Right lobe of liver (tissue), 6 donors: ENCODE measurements at regions not wholly inside any gene's neighbourhood (a gene's known extent, or its start where the extent isn't known, plus 50 kb on each side); places are given as distances from the start of the nearest gene placed in this dataset.

Source experiments
- ATAC-seq, 4 donors: fragments of 200-7000 bp; cut with Tn5 transposase; one replicate each; pipeline ENCODE4 v1.9.1; 2020; ENCODE audit warnings: mild to moderate bottlenecking in 4 of 4, moderate library complexity in 4 of 4
- DNase-seq, 3 donors: peaks; one replicate each; pipeline ENCODE4 v3.0.0-alpha.2; 2020
- H3K27ac ChIP-seq, 3 donors: fragments of 200-600 bp; one replicate each; pipeline ENCODE4 v1.8.0; 2022
- H3K27me3 ChIP-seq, 2 donors: fragments of 200-600 bp; one replicate each; pipeline ENCODE4 v1.8.0; 2022
- H3K36me3 ChIP-seq, 4 donors: fragments of 200-600 bp; sonication (generic) in 1 of 4; one replicate each; pipeline versions ENCODE4 v1.5.1 to v1.8.0; 2017 to 2022; ENCODE audit warnings: control low read depth in 1 of 4
- H3K4me1 ChIP-seq, 4 donors: fragments of 200-600 bp; sonication (generic) in 1 of 4; one replicate each; pipeline versions ENCODE4 v1.5.1 to v1.8.0; 2017 to 2022; ENCODE audit warnings: control low read depth in 1 of 4
- H3K4me3 ChIP-seq, 3 donors: fragments of 200-600 bp; one replicate each; pipeline ENCODE4 v1.8.0; 2022
- H3K9me3 ChIP-seq, 4 donors: fragments of 200-600 bp; sonication (generic) in 1 of 4; one replicate each; pipeline versions ENCODE4 v1.5.1 to v1.8.0; 2017 to 2022; ENCODE audit warnings: control low read depth in 1 of 4
- POLR2A ChIP-seq: fragments of 450-650 bp; IDR thresholded peaks from one replicate; pipeline ENCODE4 v1.6.1; 2017; ENCODE audit warnings: antibody characterized with exemption, mild to moderate bottlenecking
- WGBS: methylation state at CpG from one replicate; pipeline ENCODE4 v1.1.6; 2018; ENCODE audit warnings: low coverage, low lambda C conversion rate; ENCODE audit not compliant: insufficient coverage; ENCODE audit errors: missing lambda C conversion rate; 5-methylcytosine and 5-hydroxymethylcytosine counted together
- intact Hi-C, 2 donors: fragments of 100-400 bp; cut with DNase I; formaldehyde crosslinking; loops; one replicate each; pipeline versions ENCODE4 v1.11.2 to v1.14.1; 2022
- TF ChIP-seq, protein P1 (sequence below), 4 donors: fragments of 200-600 bp in 3 of 4; fragments of 450-650 bp in 1 of 4; IDR thresholded peaks; one replicate each; pipeline versions ENCODE4 v1.5.1 to v1.8.0; 2016 to 2022; ENCODE audit warnings: antibody characterized with exemption in 4 of 4, mild to moderate bottlenecking in 2 of 4
- donor health status: DM: no; HTN: yes; CAD: no.
- donor health status: DM: no; HTN: no; CAD: no.
- donor health status: DM: no; HTN: no; CAD: no.
- donor health status: DM: no; HTN: yes; CAD: no.
- donor health status: DM: no; HTN: yes; CAD: no.

DNA sequence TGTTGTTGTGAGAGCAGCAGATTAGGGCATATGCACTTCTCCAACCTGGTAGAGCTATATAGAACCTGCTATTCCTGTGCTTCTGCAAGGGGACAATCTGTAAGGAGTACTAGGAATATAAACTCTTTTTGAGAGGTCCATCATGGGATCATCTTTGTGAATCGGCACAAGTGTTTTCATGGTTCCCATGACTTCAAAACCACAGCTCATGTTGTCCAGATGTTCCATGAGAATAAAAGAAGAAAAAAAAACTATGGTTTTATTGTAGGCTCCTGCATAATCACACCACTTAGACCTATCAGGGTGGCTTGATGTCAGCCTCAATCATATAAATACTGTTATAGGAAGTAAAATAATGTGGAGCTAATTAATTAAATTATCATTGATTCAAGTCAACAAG is 311.4 kb upstream of the ATP2B1 start:
- Histone ChIP-seq H3K4me3 (no peak overlapping the region), H3K9me3 (no peaks in the 10 kb centered on the region), H3K27ac (no peak overlapping the region), H3K4me1 (no peaks in the 10 kb centered on the region), H3K36me3 (no peaks in the 10 kb centered on the region), H3K27me3 (no peaks in the 10 kb centered on the region)
- no peak for TF ChIP-seq POLR2A
- TF ChIP-seq, protein P1, sequence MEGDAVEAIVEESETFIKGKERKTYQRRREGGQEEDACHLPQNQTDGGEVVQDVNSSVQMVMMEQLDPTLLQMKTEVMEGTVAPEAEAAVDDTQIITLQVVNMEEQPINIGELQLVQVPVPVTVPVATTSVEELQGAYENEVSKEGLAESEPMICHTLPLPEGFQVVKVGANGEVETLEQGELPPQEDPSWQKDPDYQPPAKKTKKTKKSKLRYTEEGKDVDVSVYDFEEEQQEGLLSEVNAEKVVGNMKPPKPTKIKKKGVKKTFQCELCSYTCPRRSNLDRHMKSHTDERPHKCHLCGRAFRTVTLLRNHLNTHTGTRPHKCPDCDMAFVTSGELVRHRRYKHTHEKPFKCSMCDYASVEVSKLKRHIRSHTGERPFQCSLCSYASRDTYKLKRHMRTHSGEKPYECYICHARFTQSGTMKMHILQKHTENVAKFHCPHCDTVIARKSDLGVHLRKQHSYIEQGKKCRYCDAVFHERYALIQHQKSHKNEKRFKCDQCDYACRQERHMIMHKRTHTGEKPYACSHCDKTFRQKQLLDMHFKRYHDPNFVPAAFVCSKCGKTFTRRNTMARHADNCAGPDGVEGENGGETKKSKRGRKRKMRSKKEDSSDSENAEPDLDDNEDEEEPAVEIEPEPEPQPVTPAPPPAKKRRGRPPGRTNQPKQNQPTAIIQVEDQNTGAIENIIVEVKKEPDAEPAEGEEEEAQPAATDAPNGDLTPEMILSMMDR (IDR thresholded peaks at IDR 0.05): no peak
- intact Hi-C loops: no loop called here
- ATAC-seq (no peak), DNase-seq (no peak)
- 91% methylated on average over 1 of the region's 1 CpG for WGBS

DNA sequence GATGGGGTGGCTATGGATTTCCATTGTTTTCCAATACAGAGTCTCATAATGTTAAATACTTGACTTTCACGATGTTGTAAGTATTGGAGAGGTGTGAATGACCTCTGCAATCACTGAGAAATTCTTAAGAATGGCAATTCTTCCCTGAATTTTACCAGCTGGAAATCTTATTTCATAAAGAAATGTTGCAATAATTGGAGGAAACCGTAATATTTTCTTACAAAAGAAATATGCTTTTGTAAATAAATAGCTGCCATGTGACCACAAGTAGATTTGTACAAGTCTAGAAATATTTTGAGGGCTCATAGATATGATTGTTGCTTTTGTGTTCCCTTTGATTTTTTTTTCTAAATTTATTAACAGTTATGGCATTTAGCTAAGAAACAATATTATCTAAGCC is 308.7 kb upstream of the ATP2B1 start:
- ATAC-seq (no peak), DNase-seq (no peak)
- Histone ChIP-seq H3K9me3 (no peaks in the 10 kb centered on the region), H3K4me1 (no peaks in the 10 kb centered on the region), H3K36me3 (no peaks in the 10 kb centered on the region), H3K27ac (no peak overlapping the region), H3K27me3 (no peaks in the 10 kb centered on the region), H3K4me3 (no peak overlapping the region)
- intact Hi-C loops: no loop called here
- 58% methylated on average over 2 of the region's 2 CpGs for WGBS
- TF ChIP-seq, protein P1 (IDR thresholded peaks at IDR 0.05): no peak
- TF ChIP-seq POLR2A: no peak

DNA sequence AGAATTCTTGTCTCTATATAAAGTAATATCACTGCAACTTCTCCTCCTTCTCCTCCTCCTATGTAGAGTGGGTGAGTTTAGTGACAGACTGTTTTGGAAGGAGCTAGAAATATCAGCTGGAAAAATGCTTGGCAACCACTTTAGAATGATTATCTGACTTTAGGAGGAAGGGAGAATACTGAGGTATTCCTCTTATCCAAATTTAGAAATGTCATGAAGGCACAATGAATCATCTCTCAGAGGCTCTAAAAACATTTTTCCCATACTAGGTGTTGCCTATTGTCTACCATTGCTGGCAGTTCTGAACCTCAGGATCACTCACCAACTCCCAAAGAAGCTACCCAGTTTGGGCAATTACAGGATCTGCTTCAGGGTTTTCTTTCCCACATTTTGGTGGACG is 306.6 kb upstream of the ATP2B1 start:
- no peaks in the 10 kb centered on the region for H3K9me3 ChIP-seq
- no peak for DNase-seq
- no peak overlapping the region for H3K4me3 ChIP-seq
- intact Hi-C loops: no loop called here
- H3K27ac ChIP-seq: no peak overlapping the region
- no peaks in the 10 kb centered on the region for H3K36me3 ChIP-seq
- TF ChIP-seq, protein P1 (IDR thresholded peaks at IDR 0.05): no peak
- no peak for TF ChIP-seq POLR2A
- 38% methylated on average over 1 of the region's 1 CpG for WGBS
- no peaks in the 10 kb centered on the region for H3K4me1 ChIP-seq
- no peaks in the 10 kb centered on the region for H3K27me3 ChIP-seq
- ATAC-seq: no peak

DNA sequence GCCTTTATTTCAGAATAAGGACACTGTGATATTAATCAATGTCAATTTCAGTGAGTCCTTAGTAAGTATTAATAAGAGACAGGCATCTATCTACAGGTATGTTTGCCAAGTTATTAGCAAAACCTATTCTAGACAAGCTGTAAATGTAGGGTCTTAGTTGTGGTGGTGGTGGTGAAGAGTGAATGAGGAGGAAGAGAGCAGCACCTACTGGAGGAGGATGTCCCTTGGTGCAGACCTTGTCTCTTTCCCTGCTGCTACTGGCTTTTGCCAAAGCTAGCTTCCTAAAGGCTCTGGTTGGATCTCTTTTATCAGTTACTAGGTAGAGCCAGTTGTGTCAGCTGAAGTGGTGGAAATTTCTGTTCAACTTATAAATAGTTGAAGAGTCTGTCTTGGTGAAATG is 304.8 kb upstream of the ATP2B1 start:
- Histone ChIP-seq H3K36me3 (no peaks in the 10 kb centered on the region), H3K27me3 (no peaks in the 10 kb centered on the region), H3K27ac (no peak overlapping the region), H3K9me3 (no peaks in the 10 kb centered on the region), H3K4me1 (no peaks in the 10 kb centered on the region), H3K4me3 (no peak overlapping the region)
- TF ChIP-seq, protein P1 (IDR thresholded peaks at IDR 0.05): no peak
- no peak for TF ChIP-seq POLR2A
- DNase-seq: no peak
- intact Hi-C loops: no loop called here
- no peak for ATAC-seq

DNA sequence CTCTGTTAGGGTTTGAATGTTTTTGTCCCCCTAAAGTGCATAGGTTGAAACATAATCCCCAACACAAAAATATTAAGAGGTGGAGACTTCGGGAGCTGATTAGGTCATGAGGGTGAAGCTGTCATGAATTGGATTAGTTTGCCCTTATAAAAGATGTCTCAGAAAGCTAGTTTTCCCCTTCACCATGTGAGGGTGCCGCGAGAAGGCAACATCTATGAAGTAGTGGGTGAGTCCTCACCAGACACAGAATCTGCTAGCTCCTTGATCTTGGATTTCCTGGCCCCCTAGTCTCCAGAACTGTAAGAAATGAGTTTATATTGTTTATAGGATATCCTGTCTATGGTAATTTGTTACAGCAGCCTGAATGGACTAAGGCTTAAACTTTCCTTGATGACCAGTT is 301.5 kb upstream of the ATP2B1 start:
- Histone ChIP-seq H3K4me1 (no peaks in the 10 kb centered on the region), H3K27ac (no peak overlapping the region), H3K4me3 (no peak overlapping the region), H3K36me3 (no peaks in the 10 kb centered on the region), H3K27me3 (no peaks in the 10 kb centered on the region), H3K9me3 (no peaks in the 10 kb centered on the region)
- DNase-seq (no peak), ATAC-seq (no peak)
- 46% methylated on average over 3 of the region's 3 CpGs for WGBS
- intact Hi-C loops: no loop called here
- TF ChIP-seq POLR2A: no peak
- TF ChIP-seq, protein P1 (IDR thresholded peaks at IDR 0.05): no peak
